ENCODE measurements at regions not wholly inside any gene's neighbourhood (a gene's known extent, or its start where the extent isn't known, plus 50 kb on each side); places are given as distances from the start of the nearest gene placed in this dataset.

- TF ChIP-seq ZFX (IDR thresholded peaks at IDR 0.05) (no peak), SIN3A (IDR thresholded peaks at IDR 0.05; ENCODE audit: low read depth) (no peak), POLR2A (IDR thresholded peaks at IDR 0.05; ENCODE audit: borderline replicate concordance, extremely low read depth, insufficient read depth, insufficient read length) (no peak), REST (IDR thresholded peaks at IDR 0.05; ENCODE audit: low read depth) (no peak)
Observed at GRCh38 chr13:91238036-91238435, 109.5 kb upstream of the MIR17HG start.

All from HCT116 (cell line).